Activated T-helper 1 cell treated with anti-CD3 and anti-CD28 coated beads, Interleukin-2, amount 50 U/mL, for 16 hours (primary cell): ENCODE measurements at regions not wholly inside any gene's neighbourhood (a gene's known extent, or its start where the extent isn't known, plus 50 kb on each side); places are given as distances from the start of the nearest gene placed in this dataset.

Experiments used
- DNase-seq, 2 donors: peaks; one replicate each; pipeline ENCODE4 v3.0.0-alpha.2; 2020; ENCODE audit warnings: low read depth in 1 of 2, low spot score in 1 of 2

DNA sequence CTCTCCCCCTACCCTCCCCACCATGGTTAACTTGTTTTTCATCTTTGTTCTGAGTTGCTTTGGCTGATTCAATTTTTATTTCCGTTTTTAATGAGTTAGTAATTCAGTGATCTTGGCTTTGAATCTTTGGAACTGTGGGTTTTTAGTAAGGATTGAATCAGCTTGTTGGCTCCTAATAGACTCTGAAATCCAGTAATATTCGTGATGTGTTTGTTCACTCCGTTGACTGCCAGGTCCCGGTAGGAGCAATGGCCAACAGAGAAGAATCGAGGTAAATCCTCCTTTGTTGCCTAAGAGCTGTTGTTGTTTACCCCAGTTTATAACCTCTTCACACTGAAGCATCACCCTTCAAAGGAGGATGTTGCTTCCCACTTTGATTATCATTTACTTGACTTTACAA lies 92.7 kb downstream of the PCSK1 start:
- no peak for DNase-seq

DNA sequence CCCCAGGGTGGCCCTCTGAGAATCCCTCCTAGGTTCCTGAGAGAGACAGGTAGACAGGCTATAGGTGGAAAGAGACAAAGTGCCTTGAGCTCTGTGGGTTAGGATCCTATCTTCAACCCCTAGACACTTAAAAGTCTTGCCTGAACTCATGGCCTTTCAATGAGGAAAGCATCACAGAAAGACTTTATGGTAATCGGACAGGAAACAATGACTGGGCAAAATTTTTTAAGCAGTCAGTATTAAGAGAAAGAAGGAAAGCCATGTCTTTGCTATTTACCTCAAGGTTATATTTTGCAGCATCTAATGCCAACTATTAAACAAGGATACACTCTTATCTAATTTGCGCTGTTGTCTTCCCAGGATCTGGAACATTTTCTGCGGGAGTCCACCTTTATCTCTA lies 93.2 kb downstream of the PCSK1 start:
- DNase-seq, result no peak

DNA sequence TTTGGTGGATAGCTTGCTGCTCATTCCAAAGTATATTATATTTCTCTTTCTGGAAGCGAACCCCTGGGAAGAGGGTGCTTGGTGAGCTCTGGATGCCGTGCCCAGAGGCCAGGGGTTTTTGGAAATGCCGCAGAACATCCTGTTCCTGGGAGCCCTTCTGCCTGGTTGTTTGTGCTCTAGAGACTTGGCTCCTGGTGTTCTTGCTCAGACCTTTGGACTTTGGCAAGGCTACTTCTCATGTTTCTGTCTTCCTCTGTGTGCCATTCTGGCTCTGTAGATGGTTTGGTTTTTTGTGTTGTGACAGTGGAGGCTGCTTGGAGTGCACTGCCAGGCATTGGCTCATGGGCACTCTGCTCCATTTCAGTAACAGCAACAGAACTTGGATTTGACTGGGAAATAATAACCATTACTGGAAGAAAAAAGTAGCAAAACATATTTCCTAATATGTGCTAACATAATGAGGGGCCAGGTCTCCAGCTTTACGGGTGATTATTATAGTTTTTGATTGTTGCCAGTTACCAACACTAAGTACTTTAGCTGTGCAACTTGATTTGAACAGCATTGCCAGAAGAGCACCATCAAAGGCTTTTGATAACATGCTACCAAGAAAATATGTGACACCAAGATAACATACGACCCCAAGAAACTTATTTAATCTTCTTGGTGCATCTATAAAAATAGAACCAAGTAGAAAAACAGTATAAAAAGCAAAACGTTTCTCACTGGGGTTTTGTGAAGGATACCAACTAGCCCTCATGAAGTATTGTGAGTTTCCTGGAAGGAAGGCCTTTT lies 94.2 kb downstream of the PCSK1 start:
- DNase-seq, result no peak

DNA sequence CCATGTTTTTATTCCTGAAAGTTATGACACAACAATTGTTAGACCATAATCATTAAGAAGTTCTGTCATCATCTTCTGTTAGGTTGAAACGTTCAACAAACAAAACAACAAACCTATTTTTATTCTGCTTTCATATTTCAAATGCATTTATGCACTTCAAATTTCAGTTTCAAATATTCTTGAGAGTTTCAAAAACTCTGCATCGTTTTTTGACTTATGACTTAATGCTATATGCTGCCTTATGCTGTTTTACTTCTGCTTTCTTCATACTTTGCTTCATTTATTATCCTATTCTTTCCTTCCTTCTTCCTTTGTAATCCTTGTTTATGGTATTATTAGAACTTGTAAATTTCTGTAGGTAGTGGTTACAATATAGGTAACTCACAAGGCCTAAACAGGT lies 95.0 kb downstream of the PCSK1 start:
- no peak for DNase-seq

DNA sequence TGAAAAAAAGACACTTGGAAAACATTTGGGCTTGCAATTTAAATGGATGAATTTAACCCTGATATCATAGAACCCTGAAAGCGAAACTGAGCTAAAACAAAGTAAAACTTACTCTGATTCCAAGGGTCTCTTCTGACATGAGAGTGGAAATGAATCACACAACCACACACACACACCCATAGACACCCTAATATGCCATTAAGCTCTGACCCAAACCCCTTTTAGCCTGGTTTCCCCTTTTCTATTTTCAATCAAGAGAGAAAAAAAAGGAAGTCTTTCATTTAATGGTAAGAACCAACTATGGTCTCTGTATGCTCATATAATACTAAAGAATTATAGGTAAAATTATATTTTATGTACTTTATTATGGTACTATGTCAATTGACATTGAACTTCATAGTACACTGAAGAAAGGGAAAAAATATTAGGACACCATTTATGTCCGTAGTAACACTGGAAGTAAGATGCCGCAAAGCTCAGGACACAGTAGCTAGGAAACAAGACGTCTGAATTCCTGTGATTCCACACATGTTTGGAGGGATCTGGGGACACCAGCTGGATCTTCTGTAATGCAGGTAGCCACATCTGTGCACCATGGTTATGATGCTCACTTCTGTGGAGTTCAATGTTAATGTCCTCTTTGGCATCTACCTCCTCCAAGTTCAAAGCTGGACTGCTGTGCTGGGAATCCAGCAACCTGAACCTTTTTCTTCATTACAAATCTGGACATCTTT lies 95.8 kb downstream of the PCSK1 start:
- no peak for DNase-seq

DNA sequence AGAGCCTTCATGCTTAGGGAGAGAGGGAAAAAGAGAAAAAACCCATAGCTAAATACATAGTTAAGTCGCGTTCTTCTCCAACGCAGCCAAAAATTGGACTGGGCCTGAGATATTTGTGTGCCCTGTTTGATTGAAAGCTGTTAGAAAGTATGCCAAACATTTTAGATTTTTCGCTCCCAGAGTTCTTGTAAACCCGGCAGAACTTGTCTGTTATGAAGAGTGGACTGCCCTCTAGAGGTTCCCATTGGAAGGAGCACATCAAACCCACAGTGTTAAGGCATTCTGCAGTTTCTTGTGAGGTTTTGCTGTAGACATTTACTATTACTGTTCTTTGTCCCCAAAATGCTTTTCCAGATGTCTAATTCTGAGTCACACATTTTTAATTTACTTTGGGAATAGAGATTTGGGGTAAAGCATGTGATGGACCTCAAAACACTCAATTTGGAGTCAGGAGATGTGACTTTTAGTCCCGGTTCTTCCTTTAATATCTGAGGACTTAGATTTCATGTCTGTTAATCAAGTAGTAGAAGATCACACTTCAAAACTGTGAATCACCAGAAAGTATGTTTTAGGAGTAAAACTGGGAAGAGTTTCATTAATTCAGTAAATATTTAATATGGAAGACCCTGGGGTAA lies 96.6 kb downstream of the PCSK1 start:
- DNase-seq, result peak in 1 of 2 donors; percentile 17

DNA sequence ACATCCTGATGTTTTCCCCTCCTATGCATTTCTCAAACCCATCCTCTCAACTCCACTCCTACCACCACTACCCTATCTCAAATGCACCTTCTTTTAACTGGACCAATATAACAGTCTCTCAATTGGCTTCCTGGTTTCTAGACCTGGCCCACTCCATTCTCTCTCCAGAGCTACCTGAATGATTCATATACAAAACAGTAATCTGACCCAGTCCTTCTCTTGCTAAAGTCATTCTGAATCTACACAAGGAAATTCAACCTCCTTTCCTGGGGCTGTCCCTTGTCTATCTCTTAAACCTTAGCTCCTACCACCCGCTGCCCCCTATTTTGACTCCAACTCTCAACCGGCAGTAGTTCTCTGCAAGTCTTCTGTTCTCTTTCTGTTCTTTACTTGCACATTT lies 97.2 kb downstream of the PCSK1 start:
- DNase-seq, result no peak

DNA sequence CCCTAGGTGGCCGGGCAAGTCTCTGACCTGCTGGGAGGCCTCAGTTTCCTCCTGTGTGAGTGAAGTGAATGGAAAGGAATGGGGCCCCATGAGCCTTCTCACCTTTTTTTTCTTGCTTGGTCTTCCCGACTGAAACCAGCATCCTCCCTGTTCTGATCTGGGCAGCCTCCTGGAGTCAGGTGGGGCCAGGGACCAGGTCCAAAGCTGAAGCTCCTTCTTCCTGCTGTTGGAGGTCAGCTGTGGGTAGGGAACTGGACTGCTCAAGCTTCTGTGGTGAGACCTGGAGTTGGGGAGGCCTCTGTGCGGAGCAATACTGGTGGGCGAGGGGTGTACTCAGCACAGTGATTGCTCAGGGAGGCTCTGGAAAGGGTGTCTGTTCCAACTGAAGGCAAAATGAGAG lies 99.7 kb downstream of the PCSK1 start:
- DNase-seq, result no peak

DNA sequence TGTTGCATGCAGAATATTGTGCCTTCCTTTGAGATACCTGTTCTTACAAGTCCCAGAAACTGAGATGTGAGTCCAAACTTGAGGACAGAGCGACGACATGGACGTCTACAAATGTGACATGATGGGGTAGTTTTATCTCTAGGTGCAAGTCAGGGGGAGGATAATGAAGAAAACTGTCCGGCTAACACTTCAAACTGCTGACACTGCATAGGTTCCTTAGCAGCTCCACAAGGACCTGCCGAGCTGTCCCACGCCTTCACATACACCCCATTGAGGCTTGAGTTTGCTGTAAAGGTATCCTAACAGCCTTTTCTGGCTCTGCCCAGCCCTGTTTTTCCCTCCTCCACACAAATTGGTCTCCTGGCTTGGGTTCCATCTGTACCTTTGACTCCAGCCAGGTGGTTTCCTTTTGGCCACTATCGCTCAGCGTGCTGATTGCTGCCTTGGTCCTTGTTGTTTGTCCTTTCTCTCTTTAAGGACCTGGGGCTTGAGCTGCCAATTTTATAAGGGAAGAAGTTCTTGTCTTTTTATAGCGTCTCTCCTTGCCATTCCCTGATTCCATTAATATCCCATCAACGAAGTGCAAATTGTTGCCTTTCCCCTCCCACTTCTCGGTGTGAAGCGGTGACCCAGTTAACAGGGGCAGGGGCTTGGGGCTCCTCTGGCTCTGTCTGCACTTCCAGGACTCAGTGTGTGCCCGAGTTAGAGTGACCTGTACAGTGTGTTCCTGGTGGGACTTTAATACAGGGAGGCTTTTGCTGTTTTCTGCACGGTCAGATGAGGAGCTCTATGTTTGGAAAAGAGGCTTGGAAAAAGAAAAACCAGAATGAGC lies 100.3 kb downstream of the PCSK1 start:
- no peak for DNase-seq

DNA sequence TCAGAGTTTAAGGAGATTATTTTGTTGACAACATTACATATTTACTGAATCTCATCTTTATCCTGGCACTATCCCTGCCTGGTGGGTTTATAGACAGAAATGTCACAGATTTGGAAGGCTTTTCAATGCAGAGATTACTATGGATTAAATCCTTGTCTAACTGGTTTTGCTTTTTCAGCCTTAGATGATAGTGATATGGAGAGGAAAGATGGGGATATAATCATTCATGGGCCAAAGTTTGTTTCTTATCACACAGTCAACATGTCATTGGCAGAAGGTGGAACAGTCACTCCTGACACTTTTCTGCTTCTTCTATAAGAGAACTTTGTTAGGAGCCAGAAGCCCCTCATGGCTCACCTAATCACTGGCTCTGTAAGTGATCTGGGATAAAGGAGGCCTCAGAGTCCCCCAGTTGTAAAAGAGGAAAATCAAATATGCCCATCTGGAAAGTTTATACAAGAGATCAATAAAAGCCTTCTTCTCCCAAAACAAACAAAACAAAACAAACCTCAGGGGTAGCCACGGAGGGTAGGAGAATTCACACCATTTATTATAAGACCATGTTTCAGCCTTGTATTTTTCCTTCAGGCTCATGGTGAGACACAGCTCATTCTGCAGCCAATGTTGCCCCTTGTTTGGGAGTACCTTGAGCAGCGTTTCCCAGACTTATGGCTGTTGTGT lies 101.2 kb downstream of the PCSK1 start:
- no peak for DNase-seq

DNA sequence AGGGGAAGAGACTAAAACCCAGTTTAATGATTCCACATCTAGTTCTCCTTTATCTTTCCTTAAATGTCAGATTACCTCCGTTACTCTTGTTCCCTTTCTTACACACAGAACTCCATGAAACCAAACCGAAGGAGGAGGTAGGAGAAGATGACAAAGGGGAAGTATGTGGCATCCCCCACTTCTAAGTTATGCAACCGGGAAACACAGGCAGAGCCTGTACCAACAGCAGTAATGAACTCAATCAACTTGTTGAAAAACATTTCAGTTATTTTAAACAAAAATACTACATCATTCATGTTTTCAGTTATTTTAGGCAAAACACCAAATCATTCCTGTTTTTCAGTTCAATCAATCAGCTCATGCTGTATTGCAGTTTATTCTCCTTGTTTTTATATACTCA lies 101.8 kb downstream of the PCSK1 start:
- no peak for DNase-seq

DNA sequence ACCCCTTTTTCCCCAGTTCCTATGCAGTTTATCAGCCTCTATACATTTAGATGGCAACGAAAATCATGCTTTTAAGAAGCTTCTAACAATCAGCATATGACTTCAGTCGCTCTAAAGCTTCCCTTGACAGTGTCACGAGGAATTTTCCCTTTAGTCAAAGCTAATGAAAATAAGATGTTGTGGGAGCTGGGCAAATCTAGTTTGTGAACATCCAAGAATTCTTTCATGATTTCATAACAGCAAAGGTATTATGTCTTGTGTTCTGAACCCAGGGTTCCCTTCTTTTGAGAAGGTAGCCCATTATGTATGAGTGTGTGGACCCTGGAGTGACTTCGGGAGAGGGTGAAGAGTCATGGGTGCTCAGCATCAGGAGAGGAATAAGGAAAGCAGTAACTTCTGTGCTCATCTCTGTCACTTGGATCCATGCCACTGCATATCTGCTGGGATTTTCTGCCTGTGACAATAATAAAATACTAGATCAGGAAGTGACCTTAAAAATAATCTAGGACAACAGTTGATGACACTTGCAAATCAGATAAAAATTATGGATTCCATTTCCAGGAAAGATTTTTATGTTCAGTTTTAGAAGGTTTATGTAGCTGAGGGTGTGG lies 102.4 kb downstream of the PCSK1 start:
- no peak for DNase-seq

DNA sequence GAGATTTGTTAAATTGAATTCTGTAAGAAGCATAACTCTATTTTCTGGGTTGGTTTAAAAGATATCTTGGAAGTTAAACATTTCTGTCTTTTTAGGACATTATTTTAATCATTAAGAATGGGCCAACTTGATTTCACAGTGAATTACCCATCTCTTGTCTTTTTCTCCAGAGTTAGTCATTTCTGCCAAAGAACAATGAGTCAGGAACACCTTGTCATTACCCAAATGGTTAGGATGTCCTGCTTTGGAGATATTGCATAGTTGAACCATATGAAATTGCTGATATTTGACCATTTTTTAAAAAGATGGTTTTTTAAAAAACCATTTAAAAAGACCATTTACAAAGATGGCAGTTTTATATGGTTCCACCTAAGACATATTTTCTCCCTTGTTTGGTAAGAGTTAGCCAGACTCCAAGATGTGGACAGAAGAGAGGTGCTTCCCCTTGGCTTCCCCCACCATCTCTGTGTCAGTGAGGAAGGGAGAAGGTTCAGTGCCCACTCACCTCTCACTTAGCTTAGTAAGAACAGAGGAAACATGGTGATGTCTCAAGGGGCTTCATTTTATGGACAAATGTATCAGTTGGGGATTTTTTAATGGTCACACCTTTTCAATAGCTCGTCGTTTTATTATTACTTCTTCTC lies 103.0 kb downstream of the PCSK1 start:
- DNase-seq, result no peak

DNA sequence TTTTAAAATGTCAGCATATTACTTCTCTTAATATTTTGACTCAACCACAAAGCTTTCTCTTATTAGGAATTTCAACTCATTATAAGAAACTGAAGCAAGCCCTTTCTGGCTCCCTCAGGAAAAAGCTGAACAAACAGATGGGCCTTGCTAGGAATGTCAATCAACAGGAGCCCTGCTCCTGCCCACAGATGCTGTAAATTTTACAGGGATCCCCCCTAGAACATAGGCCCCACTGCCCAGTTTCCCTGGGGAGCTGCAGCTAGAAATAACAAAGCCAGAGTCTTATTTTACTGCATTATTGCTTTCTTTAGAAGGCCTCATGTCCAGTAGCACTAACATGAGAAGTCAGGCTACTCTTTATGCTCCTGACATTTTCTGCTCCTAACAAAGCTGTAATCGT lies 103.8 kb downstream of the PCSK1 start:
- DNase-seq, result no peak

DNA sequence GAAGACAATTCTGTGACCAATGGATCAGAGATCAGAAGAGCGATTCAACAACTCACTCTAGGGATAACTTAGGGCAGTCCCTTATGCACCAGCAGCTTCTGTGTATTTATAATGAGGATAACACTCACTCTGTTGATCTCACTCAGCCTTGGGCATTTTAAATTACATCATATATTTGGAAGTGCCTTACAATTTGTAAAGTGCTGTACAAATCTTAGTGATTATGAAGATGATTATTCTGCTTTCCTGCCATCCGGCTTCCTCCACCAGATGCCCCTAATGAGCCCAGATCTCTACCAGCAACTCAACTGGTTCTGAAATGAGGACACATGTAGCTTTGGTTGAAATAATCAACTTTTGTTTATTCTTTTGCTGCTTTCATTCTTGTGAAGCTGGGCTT lies 105.3 kb downstream of the PCSK1 start:
- no peak for DNase-seq

DNA sequence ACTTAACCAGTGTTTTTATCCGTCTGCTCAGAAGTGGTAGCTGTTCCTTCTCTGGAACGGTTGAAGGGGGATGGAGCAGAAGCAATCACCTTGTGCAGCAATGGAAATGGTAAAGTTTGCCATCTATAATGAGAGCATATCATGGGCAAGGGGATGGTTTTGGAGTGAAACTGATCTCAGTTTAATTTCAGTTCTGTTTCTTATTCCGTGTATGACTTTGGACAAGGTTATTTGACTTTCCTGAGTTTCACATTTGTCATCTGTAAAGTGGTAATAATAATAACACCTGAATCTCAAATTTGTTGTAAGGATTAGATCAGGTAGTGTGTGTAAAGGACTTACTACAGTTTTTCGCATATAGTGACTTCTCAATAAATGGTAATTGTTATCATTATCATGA lies 106.1 kb downstream of the PCSK1 start:
- DNase-seq, result no peak

DNA sequence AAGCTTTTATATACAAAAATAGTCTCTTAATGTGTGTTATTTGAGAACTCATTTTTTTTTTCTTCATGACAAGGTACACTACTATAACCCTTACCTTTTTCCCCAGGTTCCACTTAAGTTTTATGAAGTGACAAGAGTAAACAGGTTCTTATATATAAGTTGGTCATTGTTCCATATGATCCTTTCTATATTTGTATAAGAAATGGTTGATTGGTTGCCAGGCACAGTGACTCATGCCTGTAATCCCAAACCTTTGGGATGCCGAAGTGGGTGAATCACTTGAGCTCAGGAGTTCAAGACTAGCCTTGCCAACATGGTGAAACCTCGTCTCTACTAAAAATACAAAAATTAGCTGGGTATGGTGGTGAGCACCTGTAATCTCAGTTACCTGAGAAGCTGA lies 108.3 kb downstream of the PCSK1 start:
- DNase-seq, result no peak

DNA sequence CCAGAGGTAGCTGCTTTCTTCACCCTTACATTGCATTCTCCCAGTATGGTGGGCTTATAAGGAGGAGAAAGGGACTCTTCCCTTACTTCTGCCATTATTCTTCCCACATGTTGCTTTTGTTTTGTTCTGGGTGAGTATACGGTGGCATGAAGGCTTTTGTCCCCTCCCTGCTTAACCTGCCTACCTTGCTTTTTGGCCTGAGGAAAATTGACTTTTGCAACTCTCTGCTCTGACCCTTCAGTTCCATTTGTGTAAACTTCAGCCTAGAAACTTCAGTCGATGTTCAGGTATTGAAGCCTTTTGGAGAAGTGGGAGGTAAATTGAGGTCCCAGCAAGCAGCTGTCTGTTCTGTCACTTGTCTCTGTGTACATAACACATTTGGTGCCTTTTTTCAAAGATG lies 110.2 kb downstream of the PCSK1 start:
- DNase-seq, result no peak

DNA sequence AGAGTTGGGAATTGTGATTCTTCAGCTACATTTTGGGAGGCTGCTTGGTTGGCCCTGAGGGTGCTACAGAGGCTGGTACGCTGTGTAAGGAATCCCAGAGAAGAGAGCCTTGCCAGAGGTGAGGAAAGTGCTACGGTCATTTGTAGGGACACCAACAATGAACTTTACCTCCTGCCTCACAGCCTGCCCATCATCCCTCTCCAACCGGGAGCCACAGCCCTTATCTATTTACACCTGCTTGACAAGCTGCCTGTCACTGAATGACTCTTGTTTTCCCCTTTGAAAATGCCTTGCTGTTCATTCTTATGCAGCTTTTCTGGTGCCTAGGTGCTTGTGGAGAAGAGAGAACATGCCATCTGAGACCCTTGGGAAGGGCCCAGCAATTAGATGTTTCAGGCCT lies 110.8 kb downstream of the PCSK1 start:
- DNase-seq, result no peak

DNA sequence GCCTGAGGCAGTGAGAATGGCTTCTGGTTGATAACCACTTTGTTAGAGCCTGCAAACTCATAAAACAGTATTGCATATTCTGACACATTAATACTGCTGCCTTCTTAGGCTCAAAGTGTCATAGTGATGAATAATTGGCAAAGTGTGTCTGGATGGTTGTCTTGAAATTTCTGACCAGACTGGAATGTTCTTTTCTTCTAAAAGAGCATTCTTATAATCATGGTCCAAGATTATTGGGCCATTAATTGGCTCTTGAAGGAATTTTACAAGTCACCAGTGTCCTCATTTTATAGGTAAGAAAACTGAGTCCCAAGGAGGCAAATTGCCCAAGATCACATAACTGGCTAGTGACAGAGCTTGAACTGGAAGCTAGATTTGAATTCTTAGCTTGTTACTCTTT lies 111.7 kb downstream of the PCSK1 start:
- no peak for DNase-seq
